AG09309 (cell line): ENCODE measurements at regions not wholly inside any gene's neighbourhood (a gene's known extent, or its start where the extent isn't known, plus 50 kb on each side); places are given as distances from the start of the nearest gene placed in this dataset.

Experiments used
- DNase-seq: peaks from one replicate; pipeline ENCODE4 v3.0.0-alpha.2; 2010; ENCODE audit warnings: low read depth
- H3K4me3 ChIP-seq: 2 replicates; pipeline ENCODE4 v1.5.1; 2011; ENCODE audit warnings: mild to moderate bottlenecking, low read depth, low read length, moderate library complexity; ENCODE audit not compliant: control insufficient read depth
- TF ChIP-seq, protein P1 (sequence below): IDR thresholded peaks from 2 replicates; pipeline ENCODE4 v1.5.1; 2011; ENCODE audit warnings: mild to moderate bottlenecking, low read depth, low read length, inconsistent platforms; ENCODE audit not compliant: insufficient read depth, control insufficient read depth; ENCODE audit errors: missing control alignments

DNA sequence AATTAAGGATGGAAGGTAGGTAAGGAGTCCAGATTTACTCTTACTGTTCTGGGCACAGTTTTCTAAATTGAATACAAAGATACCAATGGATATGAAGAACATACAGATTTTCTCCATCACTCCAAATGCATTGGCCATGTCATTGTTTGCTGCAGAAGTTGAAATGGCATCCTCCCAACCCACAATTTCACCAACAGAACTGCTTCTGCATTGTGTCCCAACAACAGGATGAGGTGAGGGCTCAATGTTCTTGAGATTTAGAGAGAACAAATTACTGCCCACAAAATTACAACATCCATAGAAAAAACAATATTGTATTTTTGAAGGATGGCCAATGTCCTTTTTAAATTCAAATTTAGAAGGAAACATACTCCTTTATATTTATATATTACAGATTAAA lies 88.9 kb downstream of the NUDT12 start:
- no peak overlapping the region for H3K4me3 ChIP-seq
- no peak for DNase-seq
- TF ChIP-seq, protein P1, sequence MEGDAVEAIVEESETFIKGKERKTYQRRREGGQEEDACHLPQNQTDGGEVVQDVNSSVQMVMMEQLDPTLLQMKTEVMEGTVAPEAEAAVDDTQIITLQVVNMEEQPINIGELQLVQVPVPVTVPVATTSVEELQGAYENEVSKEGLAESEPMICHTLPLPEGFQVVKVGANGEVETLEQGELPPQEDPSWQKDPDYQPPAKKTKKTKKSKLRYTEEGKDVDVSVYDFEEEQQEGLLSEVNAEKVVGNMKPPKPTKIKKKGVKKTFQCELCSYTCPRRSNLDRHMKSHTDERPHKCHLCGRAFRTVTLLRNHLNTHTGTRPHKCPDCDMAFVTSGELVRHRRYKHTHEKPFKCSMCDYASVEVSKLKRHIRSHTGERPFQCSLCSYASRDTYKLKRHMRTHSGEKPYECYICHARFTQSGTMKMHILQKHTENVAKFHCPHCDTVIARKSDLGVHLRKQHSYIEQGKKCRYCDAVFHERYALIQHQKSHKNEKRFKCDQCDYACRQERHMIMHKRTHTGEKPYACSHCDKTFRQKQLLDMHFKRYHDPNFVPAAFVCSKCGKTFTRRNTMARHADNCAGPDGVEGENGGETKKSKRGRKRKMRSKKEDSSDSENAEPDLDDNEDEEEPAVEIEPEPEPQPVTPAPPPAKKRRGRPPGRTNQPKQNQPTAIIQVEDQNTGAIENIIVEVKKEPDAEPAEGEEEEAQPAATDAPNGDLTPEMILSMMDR = no peak

DNA sequence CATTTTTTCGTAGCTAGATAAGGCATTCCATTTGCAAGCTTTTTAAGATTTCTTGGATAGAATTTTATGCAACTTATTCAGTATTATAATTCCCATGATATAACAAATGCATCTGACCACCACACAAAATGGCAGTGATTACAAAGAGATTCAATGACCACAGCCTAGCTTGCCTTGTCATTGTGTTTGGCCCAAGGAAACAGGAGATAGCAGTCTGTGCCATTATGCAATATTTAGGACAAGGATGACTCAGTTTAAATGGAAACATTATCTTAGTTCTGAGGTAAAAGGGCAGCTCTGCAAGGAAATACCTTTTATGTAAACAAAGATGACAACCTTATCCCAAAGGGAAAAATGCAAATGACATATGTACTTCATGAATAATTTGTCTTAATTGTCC lies 89.8 kb downstream of the NUDT12 start:
- TF ChIP-seq, protein P1 = no peak
- DNase-seq = no peak
- no peak overlapping the region for H3K4me3 ChIP-seq

DNA sequence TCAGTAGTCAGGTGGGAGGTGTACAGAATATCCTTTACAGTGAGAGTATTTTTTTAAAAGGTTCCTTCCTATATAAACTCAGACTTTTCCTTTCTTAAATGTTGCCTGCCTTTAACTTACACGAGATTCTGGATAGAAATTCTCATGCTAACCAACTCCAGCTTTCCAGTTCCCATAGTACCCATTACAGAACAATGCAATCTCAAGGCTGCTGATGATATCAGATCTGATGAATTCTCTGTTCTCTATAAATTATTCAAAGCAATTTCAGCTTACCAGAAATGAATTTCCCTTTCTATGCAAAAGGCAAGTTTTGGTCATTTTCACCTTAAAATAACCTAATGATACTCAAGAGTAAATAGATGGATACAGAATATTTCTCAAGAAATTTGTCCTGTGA lies 90.3 kb downstream of the NUDT12 start:
- H3K4me3 ChIP-seq = no peak overlapping the region
- no peak for DNase-seq
- TF ChIP-seq, protein P1 = no peak

DNA sequence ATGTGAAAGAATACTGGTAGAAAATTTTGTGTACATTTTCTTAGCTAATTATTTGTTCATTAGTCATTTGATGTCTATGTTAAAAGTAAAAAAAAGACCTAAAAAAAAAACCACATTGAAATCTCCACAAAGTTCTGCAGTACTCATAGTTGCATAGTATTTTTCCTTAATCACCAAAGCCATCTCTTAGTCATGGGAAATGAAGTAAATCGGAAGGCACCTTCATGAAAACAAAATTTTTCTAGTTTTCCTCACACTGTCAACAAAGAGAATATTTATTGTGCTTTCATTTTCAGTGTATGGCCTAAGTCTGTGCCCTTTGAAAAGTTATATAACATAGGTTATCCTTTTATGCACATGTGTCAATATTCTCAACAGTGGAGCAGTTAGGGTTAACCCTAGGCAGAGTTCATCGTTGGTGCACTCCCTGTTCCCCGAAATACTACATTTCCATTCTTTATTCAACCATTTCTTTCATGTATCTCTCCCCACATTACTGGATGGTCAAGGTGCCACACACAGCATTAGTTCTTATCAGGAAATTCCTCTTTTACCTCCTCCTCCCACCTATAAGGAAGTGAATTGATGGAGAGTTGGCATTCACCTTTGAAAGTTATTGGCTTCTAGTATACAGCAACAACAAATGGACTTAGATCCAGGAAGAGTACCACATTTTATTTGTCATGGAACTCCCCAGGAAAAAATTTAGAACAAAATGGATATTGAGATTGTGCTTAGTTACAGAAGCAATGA lies 93.1 kb downstream of the NUDT12 start:
- no peak for DNase-seq
- no peak overlapping the region for H3K4me3 ChIP-seq
- TF ChIP-seq, protein P1 = no peak

DNA sequence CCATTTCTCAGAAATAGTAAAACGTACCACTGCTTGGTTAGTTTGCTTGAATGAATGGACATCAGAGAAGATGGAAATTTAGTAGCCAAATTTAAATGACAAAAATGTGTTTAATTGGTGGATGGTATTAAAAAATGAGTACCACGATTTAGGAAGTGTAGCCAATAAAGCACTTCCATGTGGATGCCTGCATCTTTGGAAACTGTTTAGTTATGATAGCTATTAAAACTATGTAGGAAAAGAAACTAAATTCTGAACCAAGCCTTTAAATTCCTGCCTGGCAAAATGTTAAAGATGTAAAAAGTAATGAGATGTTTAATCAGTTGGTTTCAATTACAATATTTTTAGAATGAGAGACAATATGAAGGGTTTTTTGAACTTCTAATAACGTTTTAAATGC lies 94.8 kb downstream of the NUDT12 start:
- TF ChIP-seq, protein P1 = no peak
- H3K4me3 ChIP-seq = no peak overlapping the region
- DNase-seq = no peak

DNA sequence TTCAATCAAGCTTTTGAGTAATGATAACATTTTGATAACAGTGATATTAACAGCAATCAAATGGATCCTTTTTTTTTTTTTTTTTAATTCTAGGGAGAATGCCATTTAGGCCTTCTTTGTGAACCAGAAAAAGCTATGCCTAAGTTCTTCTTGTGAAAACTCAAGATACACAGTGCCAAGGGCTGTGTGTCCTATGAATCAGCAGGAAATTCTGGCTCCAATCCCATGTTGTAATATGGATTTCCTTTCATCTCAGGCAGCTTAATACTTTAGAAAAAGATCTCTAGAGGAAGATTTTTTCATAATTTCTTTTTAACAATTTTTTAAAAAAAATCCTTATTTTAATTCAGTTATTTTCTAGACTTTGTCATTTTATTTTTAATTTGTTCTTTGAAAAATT lies 96.1 kb downstream of the NUDT12 start:
- no peak for DNase-seq
- TF ChIP-seq, protein P1 = no peak
- H3K4me3 ChIP-seq = no peak overlapping the region
